Left lobe of liver (tissue), 2 donors: ENCODE measurements at regions not wholly inside any gene's neighbourhood (a gene's known extent, or its start where the extent isn't known, plus 50 kb on each side); places are given as distances from the start of the nearest gene placed in this dataset.
"Not testable (repeated sequence)": the region's sequence is repeated elsewhere in the genome, so short reads cannot be mapped to it uniquely, and the experiment has no call there.

Experiments
- ATAC-seq: fragments of 200-7000 bp; cut with Tn5 transposase; one replicate; pipeline ENCODE4 v1.9.1; 2020; ENCODE audit warnings: mild to moderate bottlenecking, moderate library complexity
- DNase-seq: peaks from one replicate; pipeline ENCODE4 v3.0.0-alpha.2; 2020; ENCODE audit warnings: low spot score
- donor health status: DM: no; HTN: no; CAD: no; lungs with moderate emphysema.
- donor health status: DM: no; HTN: yes; CAD: no.

DNA sequence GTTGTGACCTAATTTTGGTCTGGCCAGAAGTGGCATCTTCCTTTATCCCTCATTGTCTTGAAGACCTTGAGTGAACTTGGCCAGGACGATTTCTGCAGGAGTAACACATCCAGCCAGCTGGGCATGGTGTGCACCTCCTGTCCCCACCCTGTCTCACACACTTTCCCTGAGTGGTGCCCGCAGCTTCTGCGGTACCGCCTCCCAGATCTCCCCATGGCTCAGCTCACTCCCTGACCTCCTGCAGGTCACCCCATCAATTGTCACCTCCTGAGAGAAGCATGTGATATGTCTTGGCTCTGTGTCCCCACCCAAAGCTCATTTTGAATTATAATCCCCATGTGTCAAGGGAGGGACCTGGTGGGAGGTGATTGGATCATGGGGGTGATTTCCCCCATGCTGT, 50.2 kb upstream of the TP53I11 start:
- ATAC-seq (no peak), DNase-seq (no peak)

- DNase-seq: no peak
- no peak for ATAC-seq
Observed at GRCh38 chr11:45001466-45002165, 50.9 kb upstream of the TP53I11 start.

DNA sequence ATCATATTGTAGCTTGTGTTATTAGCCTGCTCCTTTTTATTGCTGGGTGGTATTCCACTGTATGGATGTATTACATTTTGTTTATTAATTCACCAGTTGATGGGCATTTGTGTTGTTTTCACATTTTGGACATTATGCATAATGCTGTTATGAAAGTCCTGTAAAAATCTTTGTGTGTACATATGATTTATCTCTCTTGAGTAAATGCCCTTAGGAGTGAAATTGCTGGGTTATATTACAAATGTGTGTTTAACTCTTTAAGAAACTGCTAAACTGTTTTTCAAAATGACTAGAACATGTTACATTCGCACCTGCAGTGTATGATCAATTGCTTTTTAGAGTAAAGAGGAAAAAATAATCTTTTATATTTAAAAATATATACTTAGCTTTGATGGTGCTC, 54.4 kb upstream of the TP53I11 start:
- ATAC-seq: no peak
- DNase-seq: no peak

GRCh38 chr11:45007011-45007410, 56.3 kb upstream of the TP53I11 start:
- no peak for DNase-seq
- ATAC-seq: no peak

- not testable (repeated sequence) for DNase-seq, ATAC-seq
Observed at GRCh38 chr11:45015983-45016382, 65.3 kb upstream of the TP53I11 start.

DNA sequence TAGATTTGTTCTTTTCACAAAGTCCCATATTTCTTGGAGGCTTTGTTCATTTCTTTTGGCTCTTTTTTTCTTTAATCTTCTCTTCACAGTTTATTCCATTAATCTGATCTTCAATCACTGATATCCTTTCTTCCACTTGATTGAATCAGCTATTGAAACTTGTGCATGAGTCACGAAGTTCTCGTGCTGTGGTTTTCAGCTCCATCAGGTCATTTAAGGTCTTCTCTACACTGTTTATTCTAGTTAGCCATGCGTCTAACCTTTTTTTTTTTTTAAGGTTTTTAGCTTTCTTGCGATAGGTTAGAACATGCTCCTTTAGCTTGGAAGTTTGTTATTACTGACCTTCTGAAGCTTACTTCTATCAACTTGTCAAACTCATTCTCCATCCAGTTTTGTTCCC, 65.8 kb upstream of the TP53I11 start:
- not testable (repeated sequence) for ATAC-seq, DNase-seq

GRCh38 chr11:45017329-45017728, 66.6 kb upstream of the TP53I11 start:
- ATAC-seq: no peak
- DNase-seq: no peak

GRCh38 chr11:45021001-45021400, 70.3 kb upstream of the TP53I11 start:
- DNase-seq: no peak
- ATAC-seq: no peak

- DNase-seq (no peak), ATAC-seq (peak; percentile 35)
Observed at GRCh38 chr11:45021692-45022141, 71.0 kb upstream of the TP53I11 start.

DNA sequence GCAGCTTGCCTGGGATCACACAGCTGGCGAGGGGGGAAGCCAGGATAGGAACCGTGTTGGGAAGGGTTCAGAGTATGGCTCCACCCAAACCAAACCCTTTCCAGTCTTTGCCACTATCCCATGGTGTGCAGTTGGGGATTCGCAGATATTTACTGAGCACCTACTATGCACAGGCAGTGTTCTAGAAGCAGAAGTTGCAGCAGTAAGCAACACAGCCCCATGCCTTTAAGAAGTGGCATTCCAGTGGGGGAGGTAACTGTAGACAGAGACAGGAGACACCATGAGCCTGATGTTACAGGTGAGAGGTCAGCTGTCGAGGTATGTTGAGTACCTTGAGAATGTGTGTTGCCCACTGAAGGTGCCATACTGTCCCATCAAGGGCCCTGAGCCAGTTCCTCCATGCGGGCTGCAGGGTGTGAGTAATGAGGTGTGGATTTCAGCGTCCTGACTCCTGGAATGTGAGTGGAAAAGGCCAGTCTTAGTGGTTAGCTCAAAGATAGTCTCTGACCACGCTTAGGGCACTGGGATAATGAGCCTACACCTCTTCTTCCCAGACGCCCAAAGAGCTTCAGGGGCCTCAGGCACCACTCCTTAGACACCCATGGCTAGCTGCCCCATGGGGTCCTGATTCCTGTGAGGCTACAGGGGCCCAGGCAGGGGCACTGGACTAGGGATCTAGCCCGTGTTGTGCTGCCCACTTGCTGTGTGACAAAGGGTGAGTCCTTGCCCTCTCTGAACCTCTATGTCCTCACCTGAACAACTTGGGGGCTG, 71.8 kb upstream of the TP53I11 start:
- ATAC-seq (no peak), DNase-seq (no peak)

DNA sequence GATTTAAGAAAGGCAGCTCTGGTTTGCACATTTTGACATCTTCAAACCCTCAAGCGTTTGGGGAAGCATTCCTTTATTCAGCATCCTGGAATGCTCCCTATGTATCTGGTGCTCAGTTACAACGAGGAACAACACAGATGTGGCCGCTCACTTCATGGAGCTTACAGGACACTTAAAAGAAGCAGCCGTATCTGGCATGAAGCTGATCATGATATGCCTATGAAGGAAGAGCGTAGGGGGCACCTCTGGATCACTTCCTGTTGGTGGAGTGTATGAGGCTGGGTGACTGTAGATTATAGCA, 72.3 kb upstream of the TP53I11 start:
- DNase-seq (no peak), ATAC-seq (no peak)

DNA sequence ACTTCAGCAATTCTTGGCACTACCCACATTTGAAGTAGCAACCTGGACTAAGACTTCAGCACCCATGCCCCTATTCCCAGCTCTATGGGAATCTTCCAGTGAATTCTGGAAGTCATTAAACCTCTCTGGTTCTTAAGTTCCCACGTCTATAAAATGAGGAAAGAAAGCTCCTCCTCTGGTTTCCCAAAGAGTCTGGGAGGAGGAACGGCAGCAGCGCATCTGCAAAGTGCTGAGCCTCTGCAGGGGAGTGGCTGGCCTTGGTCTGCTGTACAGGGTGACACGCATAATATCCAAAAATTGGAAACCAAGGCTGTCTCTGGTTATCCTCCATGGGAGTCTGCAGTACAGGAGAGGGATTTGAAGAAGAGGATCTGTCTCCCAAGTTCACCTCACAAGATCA, 73.6 kb upstream of the TP53I11 start:
- no peak for ATAC-seq
- no peak for DNase-seq

GRCh38 chr11:45024846-45025588, 74.3 kb upstream of the TP53I11 start:
- no peak for DNase-seq
- ATAC-seq: no peak

DNA sequence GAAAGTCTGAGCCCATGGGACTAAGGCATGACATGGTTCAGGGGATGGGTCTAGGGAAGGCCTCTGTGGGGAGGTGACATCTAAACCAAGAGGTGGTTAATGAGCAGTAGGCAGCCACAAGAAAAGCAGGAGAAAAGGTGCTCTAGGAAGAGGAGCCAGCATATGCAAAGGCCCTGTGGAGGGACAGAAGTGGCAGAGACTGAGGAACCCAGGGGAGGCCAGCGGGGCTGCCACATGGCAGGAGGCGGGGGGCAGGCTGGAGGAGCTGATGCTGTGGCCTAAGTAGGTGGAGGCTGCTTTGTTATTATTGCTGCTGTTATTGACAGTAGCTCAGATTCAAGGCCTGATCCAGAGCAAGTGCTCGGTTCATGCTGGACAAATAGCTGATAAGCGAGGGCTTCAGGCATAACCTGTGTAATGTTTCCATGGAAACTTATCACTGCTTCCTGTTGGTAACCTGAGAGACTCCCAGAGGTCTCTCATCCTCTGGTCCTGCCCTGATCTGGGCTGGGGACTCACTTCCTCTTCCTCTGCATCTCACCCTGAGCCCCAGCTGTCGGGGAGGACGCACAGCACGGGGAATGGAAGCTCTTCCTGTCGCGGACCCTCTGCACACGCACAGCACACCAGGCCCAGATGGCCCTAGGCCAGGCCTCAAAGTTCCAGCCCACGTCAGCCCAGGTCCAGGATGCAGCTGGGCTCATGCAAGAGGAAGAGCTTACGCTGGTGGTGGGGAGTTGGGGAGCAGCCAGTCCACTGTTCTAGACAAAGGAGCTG, 75.2 kb upstream of the TP53I11 start:
- ATAC-seq (peak; percentile 69), DNase-seq (no peak)

GRCh38 chr11:45026835-45027234, 76.2 kb upstream of the TP53I11 start:
- no peak for DNase-seq
- ATAC-seq: no peak

DNA sequence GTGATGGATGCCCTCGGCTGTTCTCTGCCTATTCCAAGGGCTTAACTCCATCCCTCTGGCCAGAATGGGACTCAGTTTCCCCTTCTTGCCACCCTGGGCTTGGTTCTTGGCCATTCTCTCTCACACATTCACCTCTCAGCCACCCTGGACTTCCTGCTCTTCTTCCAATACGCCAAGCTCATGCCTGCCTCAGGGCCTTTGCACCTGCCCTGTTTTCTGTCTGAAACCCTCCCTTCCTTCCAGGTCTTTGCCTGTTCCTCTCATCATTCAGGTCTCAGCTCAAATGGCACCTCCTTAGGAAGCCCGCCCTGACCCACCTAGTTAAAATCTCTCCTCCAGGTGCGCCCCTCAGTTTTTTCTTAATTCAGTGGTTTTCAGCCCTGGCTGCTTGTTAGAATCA, 76.6 kb upstream of the TP53I11 start:
- DNase-seq (no peak), ATAC-seq (no peak)

DNA sequence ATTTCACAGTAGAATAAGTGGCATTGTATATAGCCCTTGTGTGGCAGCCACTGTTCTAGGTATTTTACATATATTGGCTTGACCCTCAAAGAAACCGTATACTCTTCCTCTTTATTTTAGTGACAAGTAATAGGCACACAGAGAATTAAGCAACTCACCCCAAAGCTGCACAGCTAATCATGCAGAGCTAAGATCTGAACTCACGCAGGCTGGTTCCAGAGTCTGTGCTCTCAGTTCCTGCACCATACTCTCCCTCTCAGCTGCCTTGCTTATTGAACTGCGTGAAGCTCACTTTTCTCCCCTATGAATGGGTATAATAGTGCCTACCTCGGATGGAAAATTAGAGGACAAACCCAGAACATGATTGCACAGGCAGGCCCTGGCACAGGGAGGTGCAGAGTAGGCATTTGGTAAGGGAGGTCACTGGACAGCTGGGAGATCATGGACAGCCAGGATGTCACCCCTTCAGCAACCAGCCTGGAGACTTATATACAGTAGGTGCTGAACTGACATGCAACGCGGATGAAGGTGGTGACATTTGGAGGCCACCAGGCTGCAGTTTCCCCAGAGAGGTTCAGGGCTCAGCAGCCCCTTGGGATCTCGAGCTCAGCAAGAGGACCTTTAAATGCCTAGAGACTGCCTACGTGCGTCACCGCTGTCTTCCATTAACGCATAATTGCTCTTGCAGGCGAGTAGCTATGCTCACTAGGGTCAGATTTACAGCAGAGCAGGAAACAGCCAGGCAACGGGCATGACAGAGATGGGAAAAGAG, 78.4 kb upstream of the TP53I11 start:
- no peak for ATAC-seq
- DNase-seq: no peak

DNA sequence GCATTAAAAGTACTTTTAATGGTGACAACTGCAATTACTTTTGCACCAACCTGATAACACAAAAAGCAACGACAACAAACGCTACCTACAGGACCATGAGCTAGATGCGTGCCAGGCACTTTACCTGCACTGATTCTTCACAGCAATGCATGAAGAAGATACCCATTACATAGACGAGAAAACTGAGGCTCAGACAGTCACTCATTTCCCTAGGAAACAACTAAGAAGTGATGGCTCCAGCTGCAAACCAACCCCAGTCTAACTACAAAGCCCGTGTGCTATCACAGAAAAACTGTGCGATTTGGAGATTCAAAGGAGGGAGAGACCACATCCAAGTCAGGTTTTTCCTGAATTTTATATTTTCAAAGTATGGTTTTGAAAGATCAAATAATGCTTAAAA, 80.1 kb upstream of the TP53I11 start:
- ATAC-seq (no peak), DNase-seq (no peak)

GRCh38 chr11:45031912-45032519, 81.3 kb upstream of the TP53I11 start:
- no peak for ATAC-seq

GRCh38 chr11:45035413-45035812, 84.7 kb upstream of the TP53I11 start:
- no peak for DNase-seq
- peak; percentile 19 for ATAC-seq

More at GRCh38 chr11:45031912-45032519, 81.3 kb upstream of the TP53I11 start:
- no peak for DNase-seq
